ENCODE measurements at regions not wholly inside any gene's neighbourhood (a gene's known extent, or its start where the extent isn't known, plus 50 kb on each side); places are given as distances from the start of the nearest gene placed in this dataset.

- H3K36me3 Mint-ChIP-seq, result peaks cover 9% of the 10 kb centered on the region
- peaks cover 4% of the 10 kb centered on the region for H3K9me3 ChIP-seq (ENCODE audit: control insufficient read depth, insufficient read depth, low read length)
- no peak overlapping the region for H3K27ac ChIP-seq (ENCODE audit: low read length)
- peaks cover 27 to 33% of the 10 kb centered on the region in 2 donors for H3K4me1 Mint-ChIP-seq
- peaks cover 18% of the 10 kb centered on the region for H3K4me1 ChIP-seq (ENCODE audit: control insufficient read depth, insufficient read depth, low read length)
- no peak for TF ChIP-seq CTCF (IDR thresholded peaks at IDR 0.05)
- intact Hi-C loops (cut with micrococcal nuclease), result no loop called here
- no peak for DNase-seq
- no peak overlapping the region for H3K27ac Mint-ChIP-seq
- 86% methylated on average over 9 of the region's 9 CpGs for WGBS (ENCODE audit: insufficient coverage)
- no peaks in the 10 kb centered on the region for H3K27me3 ChIP-seq (ENCODE audit: control insufficient read depth, insufficient read depth, low read length)
- ATAC-seq, result no peak
- no peaks in the 10 kb centered on the region for H3K27me3 Mint-ChIP-seq (ENCODE audit: low read depth in 2 of 2)
- peaks cover under 1 to 1% of the 10 kb centered on the region in 2 donors for H3K9me3 Mint-ChIP-seq
- no peak overlapping the region for H3K4me3 Mint-ChIP-seq
- no peaks in the 10 kb centered on the region for H3K36me3 ChIP-seq (ENCODE audit: control insufficient read depth, insufficient read depth, low read length)
- no peak overlapping the region for H3K4me3 ChIP-seq (ENCODE audit: low read length)
Measured at GRCh38 chr15:31175484-31175883, 74.0 kb upstream of the TRPM1 start.

GRCh38 chr15:31177951-31178350 is 76.4 kb upstream of the TRPM1 start:
- WGBS (ENCODE audit: insufficient coverage), result 100% methylated on average over 1 of the region's 5 CpGs
- ATAC-seq, result no peak

GRCh38 chr15:31178705-31179104 is 77.2 kb upstream of the TRPM1 start:
- H3K36me3 ChIP-seq (ENCODE audit: control insufficient read depth, insufficient read depth, low read length), result no peaks in the 10 kb centered on the region
- no peak overlapping the region for H3K27ac Mint-ChIP-seq
- intact Hi-C loops (cut with micrococcal nuclease), result no loop called here

More at GRCh38 chr15:31177951-31178350, 76.4 kb upstream of the TRPM1 start:
- no peak for DNase-seq
- intact Hi-C loops (cut with micrococcal nuclease), result no loop called here
- no peak for TF ChIP-seq CTCF (IDR thresholded peaks at IDR 0.05)
- no peaks in the 10 kb centered on the region for H3K27me3 Mint-ChIP-seq (ENCODE audit: low read depth in 2 of 2)
- peaks cover 21% of the 10 kb centered on the region for H3K36me3 Mint-ChIP-seq
- no peak overlapping the region for H3K4me3 ChIP-seq (ENCODE audit: low read length)
- peaks cover 12% of the 10 kb centered on the region for H3K9me3 ChIP-seq (ENCODE audit: control insufficient read depth, insufficient read depth, low read length)
- H3K4me1 ChIP-seq (ENCODE audit: control insufficient read depth, insufficient read depth, low read length), result peaks cover 18% of the 10 kb centered on the region
- H3K4me1 Mint-ChIP-seq, result peaks cover 19 to 29% of the 10 kb centered on the region in 2 donors
- H3K9me3 Mint-ChIP-seq, result peaks cover 2 to 6% of the 10 kb centered on the region in 2 donors
- H3K36me3 ChIP-seq (ENCODE audit: control insufficient read depth, insufficient read depth, low read length), result no peaks in the 10 kb centered on the region
- H3K27ac ChIP-seq (ENCODE audit: low read length), result no peak overlapping the region
- H3K4me3 Mint-ChIP-seq, result no peak overlapping the region
- no peak overlapping the region for H3K27ac Mint-ChIP-seq
- H3K27me3 ChIP-seq (ENCODE audit: control insufficient read depth, insufficient read depth, low read length), result no peaks in the 10 kb centered on the region

More at GRCh38 chr15:31178705-31179104, 77.2 kb upstream of the TRPM1 start:
- no peak for DNase-seq
- Histone ChIP-seq H3K9me3 (ENCODE audit: control insufficient read depth, insufficient read depth, low read length) (peaks cover 12% of the 10 kb centered on the region), H3K27me3 (ENCODE audit: control insufficient read depth, insufficient read depth, low read length) (no peaks in the 10 kb centered on the region), H3K27ac (ENCODE audit: low read length) (no peak overlapping the region), H3K4me3 (ENCODE audit: low read length) (no peak overlapping the region), H3K4me1 (ENCODE audit: control insufficient read depth, insufficient read depth, low read length) (peaks cover 18% of the 10 kb centered on the region)
- peaks cover 2 to 6% of the 10 kb centered on the region in 2 donors for H3K9me3 Mint-ChIP-seq
- H3K27me3 Mint-ChIP-seq (ENCODE audit: low read depth in 2 of 2), result no peaks in the 10 kb centered on the region
- no peak for TF ChIP-seq CTCF (IDR thresholded peaks at IDR 0.05)
- peaks cover 21% of the 10 kb centered on the region for H3K36me3 Mint-ChIP-seq
- H3K4me3 Mint-ChIP-seq, result no peak overlapping the region
- ATAC-seq, result no peak
- 61% methylated on average over 5 of the region's 5 CpGs for WGBS (ENCODE audit: insufficient coverage)
- peaks cover 19 to 29% of the 10 kb centered on the region in 2 donors for H3K4me1 Mint-ChIP-seq

Data from natural killer cell (primary cell).